ENCODE measurements at regions not wholly inside any gene's neighbourhood (a gene's known extent, or its start where the extent isn't known, plus 50 kb on each side); places are given as distances from the start of the nearest gene placed in this dataset.

GRCh38 chr3:5638550-5638949 lies 451.0 kb downstream of the EDEM1 start:
- H3K9me3 Mint-ChIP-seq, result peaks cover 34% of the 10 kb centered on the region
- no peak overlapping the region for H3K4me3 Mint-ChIP-seq
- no peak overlapping the region for H3K27ac Mint-ChIP-seq
- H3K36me3 Mint-ChIP-seq (ENCODE audit: low read depth), result no peaks in the 10 kb centered on the region
- H3K4me1 Mint-ChIP-seq, result no peaks in the 10 kb centered on the region
- TF ChIP-seq CTCF (IDR thresholded peaks at IDR 0.05; ENCODE audit: unreplicated experiment in 3 of 3), result no peak
- H3K27me3 Mint-ChIP-seq (ENCODE audit: low read depth), result peaks cover 5% of the 10 kb centered on the region

- no peak for TF ChIP-seq CTCF (IDR thresholded peaks at IDR 0.05; ENCODE audit: unreplicated experiment in 3 of 3)
- H3K27me3 Mint-ChIP-seq (ENCODE audit: low read depth), result no peaks in the 10 kb centered on the region
- no peaks in the 10 kb centered on the region for H3K36me3 Mint-ChIP-seq (ENCODE audit: low read depth)
- H3K27ac Mint-ChIP-seq, result peak overlapping the region in 1 of 3 experiments; percentile 87
- H3K4me1 Mint-ChIP-seq, result no peaks in the 10 kb centered on the region
- peaks cover 14% of the 10 kb centered on the region for H3K9me3 Mint-ChIP-seq
- no peak overlapping the region for H3K4me3 Mint-ChIP-seq
Observed at GRCh38 chr3:5644773-5645670, 457.5 kb downstream of the EDEM1 start.

- Mint-ChIP-seq H3K36me3 (ENCODE audit: low read depth) (no peaks in the 10 kb centered on the region), H3K9me3 (peaks cover 8% of the 10 kb centered on the region), H3K4me1 (no peaks in the 10 kb centered on the region), H3K4me3 (no peak overlapping the region), H3K27me3 (ENCODE audit: low read depth) (no peaks in the 10 kb centered on the region), H3K27ac (peak overlapping the region in 2 of 3 experiments; percentile 60 to 87)
- no peak for TF ChIP-seq CTCF (IDR thresholded peaks at IDR 0.05; ENCODE audit: unreplicated experiment in 3 of 3)
Observed at GRCh38 chr3:5645692-5646410, 458.3 kb downstream of the EDEM1 start.

GRCh38 chr3:5650303-5650702 lies 462.8 kb downstream of the EDEM1 start:
- Mint-ChIP-seq H3K4me3 (no peak overlapping the region), H3K27ac (no peak overlapping the region), H3K36me3 (ENCODE audit: low read depth) (no peaks in the 10 kb centered on the region), H3K9me3 (peaks cover 3% of the 10 kb centered on the region), H3K27me3 (ENCODE audit: low read depth) (no peaks in the 10 kb centered on the region), H3K4me1 (no peaks in the 10 kb centered on the region)
- TF ChIP-seq CTCF (IDR thresholded peaks at IDR 0.05; ENCODE audit: unreplicated experiment in 3 of 3), result no peak

GRCh38 chr3:5651351-5651750 lies 463.8 kb downstream of the EDEM1 start:
- no peaks in the 10 kb centered on the region for H3K36me3 Mint-ChIP-seq (ENCODE audit: low read depth)
- no peaks in the 10 kb centered on the region for H3K27me3 Mint-ChIP-seq (ENCODE audit: low read depth)
- H3K27ac Mint-ChIP-seq, result no peak overlapping the region
- TF ChIP-seq CTCF (IDR thresholded peaks at IDR 0.05; ENCODE audit: unreplicated experiment in 3 of 3), result no peak
- no peak overlapping the region for H3K4me3 Mint-ChIP-seq
- peaks cover 3% of the 10 kb centered on the region for H3K9me3 Mint-ChIP-seq
- no peaks in the 10 kb centered on the region for H3K4me1 Mint-ChIP-seq
